GM19463 (cell line): ENCODE measurements at regions not wholly inside any gene's neighbourhood (a gene's known extent, or its start where the extent isn't known, plus 50 kb on each side); places are given as distances from the start of the nearest gene placed in this dataset.

Experiments used
- ATAC-seq: cut with Tn5 transposase; IDR thresholded peaks from one replicate; pipeline ENCODE4 v1.9.1; 2021; ENCODE audit warnings: mild to moderate bottlenecking, moderate library complexity; ENCODE audit not compliant: unreplicated experiment

- ATAC-seq: no peak
Observed at GRCh38 chr2:103667335-103667884, 905.6 kb downstream of the TMEM182 start.

- no peak for ATAC-seq
Observed at GRCh38 chr2:103669531-103669930, 907.7 kb downstream of the TMEM182 start.
